HG03460 (cell line): ENCODE measurements at regions not wholly inside any gene's neighbourhood (a gene's known extent, or its start where the extent isn't known, plus 50 kb on each side); places are given as distances from the start of the nearest gene placed in this dataset.
"Not testable (repeated sequence)": the region's sequence is repeated elsewhere in the genome, so short reads cannot be mapped to it uniquely, and the experiment has no call there.

ENCODE experiments used
- ATAC-seq: cut with Tn5 transposase; IDR thresholded peaks from one replicate; pipeline ENCODE4 v1.9.1; 2021; ENCODE audit not compliant: unreplicated experiment

GRCh38 chr7:26083113-26083512 lies 68.9 kb upstream of the NFE2L3 start:
- ATAC-seq, result no peak

- ATAC-seq, result no peak
These were observed 67.6 kb upstream of the NFE2L3 start for GRCh38 chr7:26084418-26084817.

- ATAC-seq, result no peak
These were observed 66.2 kb upstream of the NFE2L3 start for GRCh38 chr7:26085771-26086170.

GRCh38 chr7:26087321-26088091 lies 64.5 kb upstream of the NFE2L3 start:
- ATAC-seq, result no peak

- ATAC-seq, result not testable (repeated sequence)
These were observed 62.5 kb upstream of the NFE2L3 start for GRCh38 chr7:26089469-26089868.

- ATAC-seq, result no peak
These were observed 61.0 kb upstream of the NFE2L3 start for GRCh38 chr7:26090927-26091519.

GRCh38 chr7:26091933-26092332 lies 60.1 kb upstream of the NFE2L3 start:
- no peak for ATAC-seq

- ATAC-seq, result no peak
These were observed 59.0 kb upstream of the NFE2L3 start for GRCh38 chr7:26093023-26093422.

- ATAC-seq, result no peak
These were observed 55.9 kb upstream of the NFE2L3 start for GRCh38 chr7:26096136-26096535.

- ATAC-seq, result no peak
These were observed 53.9 kb upstream of the NFE2L3 start for GRCh38 chr7:26097837-26098668.

- ATAC-seq, result no peak
These were observed 52.8 kb upstream of the NFE2L3 start for GRCh38 chr7:26099236-26099635.

- ATAC-seq, result no peak
These were observed 51.3 kb upstream of the NFE2L3 start for GRCh38 chr7:26100406-26101339.

- ATAC-seq, result peak; percentile 79
These were observed 50.4 kb upstream of the NFE2L3 start for GRCh38 chr7:26101361-26102151.

GRCh38 chr7:26102176-26102575 lies 49.8 kb upstream of the NFE2L3 start:
- ATAC-seq, result no peak
